Iris pigment epithelial cell (primary cell): ENCODE measurements at regions not wholly inside any gene's neighbourhood (a gene's known extent, or its start where the extent isn't known, plus 50 kb on each side); places are given as distances from the start of the nearest gene placed in this dataset.

Experiments used
- DNase-seq: peaks from one replicate; pipeline ENCODE4 v3.0.0-alpha.2; 2011; ENCODE audit warnings: low read depth

- no peak for DNase-seq
Observed at GRCh38 chr7:31171984-31172383, 119.9 kb downstream of the ADCYAP1R1 start.

- DNase-seq, result no peak
Observed at GRCh38 chr7:31171216-31171785, 119.2 kb downstream of the ADCYAP1R1 start.
